Fibroblast of lung (primary cell): ENCODE measurements at regions not wholly inside any gene's neighbourhood (a gene's known extent, or its start where the extent isn't known, plus 50 kb on each side); places are given as distances from the start of the nearest gene placed in this dataset.

Experiments
- EZH2 ChIP-seq: IDR thresholded peaks from 2 replicates; pipeline ENCODE4 v1.5.1; 2012; ENCODE audit warnings: low read length, control low read depth, mild to moderate bottlenecking; ENCODE audit errors: missing control alignments
- TF ChIP-seq, protein P1 (sequence below), 2 donors: IDR thresholded peaks in 1 of 2; conservative IDR thresholded peaks in 1 of 2; 1 replicate in 1 of 2; 2 replicates in 1 of 2; pipeline ENCODE4 v1.5.1; 2011 to 2012; ENCODE audit warnings: low read length in 2 of 2, control low read depth in 1 of 2, inconsistent platforms in 1 of 2, low read depth in 1 of 2, mild to moderate bottlenecking in 1 of 2

DNA sequence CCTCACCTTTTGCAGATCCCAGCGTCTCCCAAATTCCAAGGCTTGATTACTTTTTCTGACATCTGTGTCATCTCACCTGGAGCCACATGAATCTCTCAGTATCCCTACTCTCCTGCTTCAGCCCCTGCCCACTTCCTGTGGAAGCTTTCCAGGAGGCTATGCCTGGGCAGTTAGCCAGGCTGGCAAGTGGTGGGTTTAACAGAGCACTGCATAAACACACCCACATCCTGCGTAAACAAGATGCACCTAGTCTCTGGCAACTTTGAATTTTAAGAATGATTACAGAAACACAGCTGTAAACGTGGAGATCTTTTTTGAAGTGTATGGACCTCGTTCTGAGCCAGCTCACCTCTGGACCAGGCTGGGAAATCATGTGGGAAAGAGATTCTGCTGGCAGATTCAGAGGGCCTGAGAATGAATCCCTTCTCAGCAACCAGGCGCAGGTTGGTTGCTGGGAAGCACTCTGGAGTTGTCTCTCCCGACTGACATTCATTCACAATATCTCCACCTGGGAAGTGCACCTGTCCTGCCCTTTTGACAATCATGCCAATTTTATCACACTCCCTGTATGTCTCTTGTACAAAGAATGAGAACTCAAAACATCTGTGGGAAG lies 55.7 kb upstream of the FANCC start:
- no peak for TF ChIP-seq EZH2
- TF ChIP-seq, protein P1, sequence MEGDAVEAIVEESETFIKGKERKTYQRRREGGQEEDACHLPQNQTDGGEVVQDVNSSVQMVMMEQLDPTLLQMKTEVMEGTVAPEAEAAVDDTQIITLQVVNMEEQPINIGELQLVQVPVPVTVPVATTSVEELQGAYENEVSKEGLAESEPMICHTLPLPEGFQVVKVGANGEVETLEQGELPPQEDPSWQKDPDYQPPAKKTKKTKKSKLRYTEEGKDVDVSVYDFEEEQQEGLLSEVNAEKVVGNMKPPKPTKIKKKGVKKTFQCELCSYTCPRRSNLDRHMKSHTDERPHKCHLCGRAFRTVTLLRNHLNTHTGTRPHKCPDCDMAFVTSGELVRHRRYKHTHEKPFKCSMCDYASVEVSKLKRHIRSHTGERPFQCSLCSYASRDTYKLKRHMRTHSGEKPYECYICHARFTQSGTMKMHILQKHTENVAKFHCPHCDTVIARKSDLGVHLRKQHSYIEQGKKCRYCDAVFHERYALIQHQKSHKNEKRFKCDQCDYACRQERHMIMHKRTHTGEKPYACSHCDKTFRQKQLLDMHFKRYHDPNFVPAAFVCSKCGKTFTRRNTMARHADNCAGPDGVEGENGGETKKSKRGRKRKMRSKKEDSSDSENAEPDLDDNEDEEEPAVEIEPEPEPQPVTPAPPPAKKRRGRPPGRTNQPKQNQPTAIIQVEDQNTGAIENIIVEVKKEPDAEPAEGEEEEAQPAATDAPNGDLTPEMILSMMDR (conservative IDR thresholded peaks at IDR 0.05 in 1 of 2, IDR thresholded peaks at IDR 0.05 in 1 of 2; ENCODE audit: low read depth in 1 of 2, low read length in 2 of 2) = no peak
